ENCODE measurements at regions not wholly inside any gene's neighbourhood (a gene's known extent, or its start where the extent isn't known, plus 50 kb on each side); places are given as distances from the start of the nearest gene placed in this dataset.

DNA sequence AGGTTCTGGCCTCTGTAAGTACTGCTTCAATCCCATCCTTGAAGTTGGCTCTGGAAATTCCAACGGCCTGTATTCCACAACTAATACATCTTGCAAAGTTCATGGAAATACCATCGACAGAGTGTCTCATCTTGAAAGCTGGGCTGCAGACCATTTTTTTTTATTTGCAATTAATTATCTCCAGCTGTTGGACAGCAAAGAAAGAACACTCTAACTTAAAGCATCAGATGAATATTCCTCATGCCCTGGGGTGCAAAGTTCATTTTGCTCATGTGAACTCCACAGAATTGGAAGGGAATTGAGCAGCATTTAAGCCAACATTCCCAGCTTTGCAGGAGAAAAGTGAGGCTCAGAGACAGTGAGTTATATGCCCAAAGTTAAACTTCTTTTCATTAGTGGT, 96.5 kb upstream of the PIEZO2 start:
- Histone ChIP-seq H3K9me3 (ENCODE audit: low read depth) (no peaks in the 10 kb centered on the region), H3K27ac (no peak overlapping the region), H3K4me2 (no peak overlapping the region), H3K4me3 (no peak overlapping the region), H3K27me3 (no peaks in the 10 kb centered on the region), H3K9me2 (replicated peaks; ENCODE audit: insufficient read depth) (no peaks in the 10 kb centered on the region), H3K79me2 (no peaks in the 10 kb centered on the region), H2AFZ (no peak overlapping the region), H3K4me1 (ENCODE audit: insufficient read depth) (peaks cover 5% of the 10 kb centered on the region), H3K36me3 (replicated peaks; ENCODE audit: insufficient read depth, low read depth) (no peaks in the 10 kb centered on the region), H4K20me1 (ENCODE audit: insufficient read depth, poor library complexity, severe bottlenecking) (no peaks in the 10 kb centered on the region)
- no peak for TF ChIP-seq EZH2phosphoT487 (IDR thresholded peaks at IDR 0.05; ENCODE audit: low read depth, severe bottlenecking, unreplicated experiment)
- TF ChIP-seq, protein P1, sequence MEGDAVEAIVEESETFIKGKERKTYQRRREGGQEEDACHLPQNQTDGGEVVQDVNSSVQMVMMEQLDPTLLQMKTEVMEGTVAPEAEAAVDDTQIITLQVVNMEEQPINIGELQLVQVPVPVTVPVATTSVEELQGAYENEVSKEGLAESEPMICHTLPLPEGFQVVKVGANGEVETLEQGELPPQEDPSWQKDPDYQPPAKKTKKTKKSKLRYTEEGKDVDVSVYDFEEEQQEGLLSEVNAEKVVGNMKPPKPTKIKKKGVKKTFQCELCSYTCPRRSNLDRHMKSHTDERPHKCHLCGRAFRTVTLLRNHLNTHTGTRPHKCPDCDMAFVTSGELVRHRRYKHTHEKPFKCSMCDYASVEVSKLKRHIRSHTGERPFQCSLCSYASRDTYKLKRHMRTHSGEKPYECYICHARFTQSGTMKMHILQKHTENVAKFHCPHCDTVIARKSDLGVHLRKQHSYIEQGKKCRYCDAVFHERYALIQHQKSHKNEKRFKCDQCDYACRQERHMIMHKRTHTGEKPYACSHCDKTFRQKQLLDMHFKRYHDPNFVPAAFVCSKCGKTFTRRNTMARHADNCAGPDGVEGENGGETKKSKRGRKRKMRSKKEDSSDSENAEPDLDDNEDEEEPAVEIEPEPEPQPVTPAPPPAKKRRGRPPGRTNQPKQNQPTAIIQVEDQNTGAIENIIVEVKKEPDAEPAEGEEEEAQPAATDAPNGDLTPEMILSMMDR (IDR thresholded peaks at IDR 0.05; ENCODE audit: poor library complexity) = no peak
- no peak for TF ChIP-seq EZH2 (IDR thresholded peaks at IDR 0.05; ENCODE audit: borderline replicate concordance)
- DNase-seq (ENCODE audit: low spot score) = peak; percentile 30
- 63% methylated on average over 2 of the region's 2 CpGs for WGBS (ENCODE audit: low lambda C conversion rate, missing lambda C conversion rate)

DNA sequence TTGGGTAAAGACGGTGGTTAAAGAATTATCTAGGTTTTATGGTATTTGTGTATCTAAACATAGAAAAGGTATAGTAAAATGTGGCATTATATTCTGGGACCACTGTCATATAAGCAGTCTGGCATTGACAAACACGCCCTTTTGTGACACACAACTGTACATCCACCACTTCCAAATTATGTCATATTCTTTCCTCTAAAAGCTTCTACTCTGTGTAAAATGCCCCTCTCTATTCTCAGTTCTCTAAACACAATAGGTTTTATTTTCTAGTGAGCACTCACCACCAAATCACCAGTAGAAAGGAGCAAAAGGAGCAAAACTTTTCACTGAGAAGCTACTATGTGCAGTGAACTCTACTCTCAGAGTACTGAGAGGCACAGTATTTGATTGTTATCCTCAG, 88.1 kb upstream of the PIEZO2 start:
- H3K9me3 ChIP-seq (ENCODE audit: low read depth) = no peaks in the 10 kb centered on the region
- H3K4me1 ChIP-seq (ENCODE audit: insufficient read depth) = no peaks in the 10 kb centered on the region
- TF ChIP-seq EZH2phosphoT487 (IDR thresholded peaks at IDR 0.05; ENCODE audit: low read depth, severe bottlenecking, unreplicated experiment) = no peak
- TF ChIP-seq EZH2 (IDR thresholded peaks at IDR 0.05; ENCODE audit: borderline replicate concordance) = no peak
- TF ChIP-seq, protein P1 (IDR thresholded peaks at IDR 0.05; ENCODE audit: poor library complexity) = no peak
- 100% methylated on average over 2 of the region's 2 CpGs for WGBS (ENCODE audit: low lambda C conversion rate, missing lambda C conversion rate)
- no peak overlapping the region for H3K27ac ChIP-seq
- H3K4me2 ChIP-seq = no peak overlapping the region
- H4K20me1 ChIP-seq (ENCODE audit: insufficient read depth, poor library complexity, severe bottlenecking) = no peaks in the 10 kb centered on the region
- no peak for DNase-seq (ENCODE audit: low spot score)
- no peaks in the 10 kb centered on the region for H3K79me2 ChIP-seq
- no peaks in the 10 kb centered on the region for H3K27me3 ChIP-seq
- no peaks in the 10 kb centered on the region for H3K9me2 ChIP-seq (replicated peaks; ENCODE audit: insufficient read depth)
- no peak overlapping the region for H2AFZ ChIP-seq
- H3K4me3 ChIP-seq = no peak overlapping the region
- H3K36me3 ChIP-seq (replicated peaks; ENCODE audit: insufficient read depth, low read depth) = no peaks in the 10 kb centered on the region

DNA sequence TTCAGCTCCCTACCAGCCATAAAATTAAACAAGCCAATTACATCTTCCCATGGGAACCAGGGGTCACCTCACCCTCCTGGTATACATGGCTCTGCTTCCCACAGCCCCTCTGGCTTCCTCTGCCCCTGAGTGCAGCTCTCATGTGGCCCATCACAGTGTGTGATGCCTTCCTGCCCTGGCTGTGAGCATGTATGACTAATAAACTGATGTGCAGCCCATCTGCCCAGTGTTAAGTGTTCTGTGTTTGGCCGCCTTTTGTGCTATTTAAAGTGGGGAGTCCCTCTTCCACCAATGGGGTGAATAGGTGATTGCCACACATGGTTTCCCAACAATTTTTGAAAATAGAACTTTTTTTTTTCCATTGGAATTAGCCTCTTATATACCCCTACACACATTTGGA, 87.7 kb upstream of the PIEZO2 start:
- DNase-seq (ENCODE audit: low spot score) = no peak
- H3K9me3 ChIP-seq (ENCODE audit: low read depth) = no peaks in the 10 kb centered on the region
- no peaks in the 10 kb centered on the region for H3K79me2 ChIP-seq
- 84% methylated on average over 1 of the region's 1 CpG for WGBS (ENCODE audit: low lambda C conversion rate, missing lambda C conversion rate)
- H3K36me3 ChIP-seq (replicated peaks; ENCODE audit: insufficient read depth, low read depth) = no peaks in the 10 kb centered on the region
- H2AFZ ChIP-seq = no peak overlapping the region
- H3K27ac ChIP-seq = no peak overlapping the region
- no peaks in the 10 kb centered on the region for H4K20me1 ChIP-seq (ENCODE audit: insufficient read depth, poor library complexity, severe bottlenecking)
- H3K27me3 ChIP-seq = no peaks in the 10 kb centered on the region
- no peak overlapping the region for H3K4me3 ChIP-seq
- TF ChIP-seq, protein P1 (IDR thresholded peaks at IDR 0.05; ENCODE audit: poor library complexity) = no peak
- TF ChIP-seq EZH2phosphoT487 (IDR thresholded peaks at IDR 0.05; ENCODE audit: low read depth, severe bottlenecking, unreplicated experiment) (no peak), EZH2 (IDR thresholded peaks at IDR 0.05; ENCODE audit: borderline replicate concordance) (no peak)
- H3K4me1 ChIP-seq (ENCODE audit: insufficient read depth) = no peaks in the 10 kb centered on the region
- H3K9me2 ChIP-seq (replicated peaks; ENCODE audit: insufficient read depth) = no peaks in the 10 kb centered on the region
- no peak overlapping the region for H3K4me2 ChIP-seq

DNA sequence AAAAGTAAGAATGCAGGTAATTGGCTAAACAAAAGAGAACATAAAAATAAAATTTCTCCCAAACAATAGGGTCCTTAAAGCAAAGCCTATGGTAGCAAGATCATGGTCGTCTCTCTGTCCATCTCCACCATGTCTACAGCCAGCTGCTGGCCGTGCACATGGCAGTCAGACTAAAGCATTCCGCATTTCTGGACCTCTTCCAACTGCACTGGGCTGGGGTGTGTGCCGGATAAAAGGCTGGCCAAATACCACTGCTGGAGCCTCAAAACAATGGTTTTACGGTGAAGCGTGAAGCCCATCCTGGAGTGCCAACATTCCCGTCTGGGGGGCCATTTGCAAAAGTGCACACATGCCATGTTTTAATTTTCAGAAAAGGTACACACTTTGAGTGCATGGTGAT, 74.8 kb upstream of the PIEZO2 start:
- Histone ChIP-seq H3K4me1 (ENCODE audit: insufficient read depth) (no peaks in the 10 kb centered on the region), H3K9me3 (ENCODE audit: low read depth) (no peaks in the 10 kb centered on the region), H3K4me2 (no peak overlapping the region), H3K4me3 (no peak overlapping the region), H4K20me1 (ENCODE audit: insufficient read depth, poor library complexity, severe bottlenecking) (no peaks in the 10 kb centered on the region), H3K9me2 (replicated peaks; ENCODE audit: insufficient read depth) (no peaks in the 10 kb centered on the region), H2AFZ (no peak overlapping the region), H3K27me3 (no peaks in the 10 kb centered on the region), H3K79me2 (no peaks in the 10 kb centered on the region), H3K36me3 (replicated peaks; ENCODE audit: insufficient read depth, low read depth) (no peaks in the 10 kb centered on the region), H3K27ac (no peak overlapping the region)
- DNase-seq (ENCODE audit: low spot score) = no peak
- TF ChIP-seq, protein P1 (IDR thresholded peaks at IDR 0.05; ENCODE audit: poor library complexity) = no peak
- no peak for TF ChIP-seq EZH2phosphoT487 (IDR thresholded peaks at IDR 0.05; ENCODE audit: low read depth, severe bottlenecking, unreplicated experiment)
- no peak for TF ChIP-seq EZH2 (IDR thresholded peaks at IDR 0.05; ENCODE audit: borderline replicate concordance)
- WGBS (ENCODE audit: low lambda C conversion rate, missing lambda C conversion rate) = 91% methylated on average over 7 of the region's 7 CpGs

All from hepatocyte (in vitro differentiated cells).